HCT116 (cell line): ENCODE measurements at regions not wholly inside any gene's neighbourhood (a gene's known extent, or its start where the extent isn't known, plus 50 kb on each side); places are given as distances from the start of the nearest gene placed in this dataset.
"Not testable (repeated sequence)": the region's sequence is repeated elsewhere in the genome, so short reads cannot be mapped to it uniquely, and the experiment has no call there.

Experiments used
- ATAC-seq: fragments of 200-7000 bp; cut with Tn5 transposase; 2 replicates; pipeline ENCODE4 v1.9.1; 2020; ENCODE audit warnings: mild to moderate bottlenecking, moderate library complexity
- BruUV-seq: library from RNA; stranded (reverse); fragments of 400-500 nt; replicated peaks from 2 replicates; lab custom pipeline; 2021; lab: Mats Ljungman, UMichigan
- CTCF ChIA-PET: fragments of 300-600 bp; sonication (Branson Sonifier 250); formaldehyde crosslinking; loops from one replicate; lab custom pipeline; 2021; ENCODE audit warnings: antibody characterized with exemption; lab: Charles Lee
- POLR2A ChIA-PET: fragments of 300-600, 350-600 bp; sonication (Branson Sonifier 250); formaldehyde crosslinking; loops from one replicate; lab custom pipeline; 2021; ENCODE audit warnings: antibody characterized with exemption; lab: Charles Lee
- RAD21 ChIA-PET, 2 experiments: fragments of 300-600 bp; sonication (Branson Sonifier 250); formaldehyde crosslinking; loops; one replicate each; lab custom pipeline; 2023; ENCODE audit warnings: low total read pairs in 2 of 2; ENCODE audit not compliant: uncharacterized antibody in 2 of 2, unreplicated experiment in 2 of 2, low non-redundant PET in 1 of 2; lab: Charles Lee
- DNase-seq: peaks from one replicate; pipeline ENCODE4 v3.0.0-alpha.2; 2010; ENCODE audit warnings: low read depth, low spot score
- H2AFZ ChIP-seq: fragments of 200-600 bp; shearing (Covaris generic), sonication (generic); 2 replicates; pipeline ENCODE4 v1.6.1; 2017; ENCODE audit warnings: low read depth, mixed run types, mixed read lengths, antibody characterized with exemption, low read length; ENCODE audit not compliant: poor library complexity, severe bottlenecking
- H3K27ac ChIP-seq: 2 replicates; pipeline ENCODE4 v1.5.1; 2012; ENCODE audit warnings: low read depth, low read length
- H3K27me3 ChIP-seq: fragments of 200-600 bp; sonication (generic); 2 replicates; pipeline ENCODE4 v1.6.1; 2016; ENCODE audit warnings: mixed run types, low read length, mixed read lengths; ENCODE audit not compliant: insufficient read depth
- H3K36me3 ChIP-seq, 2 experiments: fragments of 200-500 bp in 1 of 2; fragments of 200-600 bp in 1 of 2; sonication (Bioruptor generic) in 1 of 2; sonication (generic) in 1 of 2; 2 replicates each; pipeline versions ENCODE4 v1.5.1 to v1.6.1; 2014 to 2016; ENCODE audit warnings: low read length in 2 of 2, inconsistent platforms in 1 of 2, mixed read lengths in 1 of 2, mixed run types in 1 of 2; ENCODE audit not compliant: insufficient read depth in 2 of 2, control insufficient read depth in 1 of 2
- H3K4me1 ChIP-seq, 2 experiments: fragments of 200-600 bp in 1 of 2; sonication (generic) in 1 of 2; 2 replicates each; pipeline versions ENCODE4 v1.5.1 to v1.6.1; 2012 to 2017; ENCODE audit warnings: low read length in 2 of 2, inconsistent platforms in 1 of 2, mild to moderate bottlenecking in 1 of 2, mixed read lengths in 1 of 2, mixed run types in 1 of 2, moderate library complexity in 1 of 2; ENCODE audit not compliant: insufficient read depth in 2 of 2, control insufficient read depth in 1 of 2
- H3K4me2 ChIP-seq: fragments of 200-600 bp; sonication (generic); 2 replicates; pipeline ENCODE4 v1.6.1; 2017; ENCODE audit warnings: mixed run types, low read length, mixed read lengths
- H3K4me3 ChIP-seq, 2 experiments: fragments of 200-600 bp in 1 of 2; sonication (generic) in 1 of 2; replicated peaks in 1 of 2; 2 replicates each; pipeline ENCODE4 v1.5.1; 2011 to 2016; ENCODE audit warnings: low read length in 2 of 2, control low read depth in 1 of 2, low read depth in 1 of 2, mild to moderate bottlenecking in 1 of 2, mixed read lengths in 1 of 2, mixed run types in 1 of 2
- H3K79me2 ChIP-seq: fragments of 200-600 bp; sonication (generic); 2 replicates; pipeline ENCODE4 v1.6.1; 2017; ENCODE audit warnings: mild to moderate bottlenecking, mixed run types, low read length, moderate library complexity, mixed read lengths; ENCODE audit not compliant: insufficient read depth
- H3K9ac ChIP-seq: fragments of 200-600 bp; sonication (generic); 2 replicates; pipeline ENCODE4 v1.6.1; 2016; ENCODE audit warnings: low read length, mixed read lengths
- H3K9me2 ChIP-seq: fragments of 200-600 bp; sonication (generic), shearing (Covaris generic); 2 replicates; pipeline ENCODE4 v1.6.1; 2017; ENCODE audit warnings: mixed run types, mild to moderate bottlenecking, moderate library complexity; ENCODE audit not compliant: insufficient read depth
- H3K9me3 ChIP-seq, 2 experiments: fragments of 200-500 bp in 1 of 2; fragments of 200-600 bp in 1 of 2; sonication (Bioruptor generic) in 1 of 2; sonication (generic) in 1 of 2; 2 replicates each; pipeline ENCODE4 v1.6.1; 2014 to 2017; ENCODE audit warnings: low read length in 2 of 2, mixed read lengths in 2 of 2, inconsistent platforms in 1 of 2, low read depth in 1 of 2, mild to moderate bottlenecking in 1 of 2, mixed run types in 1 of 2, moderate library complexity in 1 of 2; ENCODE audit not compliant: control insufficient read depth in 1 of 2, insufficient read depth in 1 of 2
- H4K20me1 ChIP-seq: fragments of 200-600 bp; sonication (generic), shearing (Covaris generic); 2 replicates; pipeline ENCODE4 v1.6.1; 2017; ENCODE audit warnings: mixed run types, mild to moderate bottlenecking, moderate library complexity; ENCODE audit not compliant: insufficient read depth
- RAD21 ChIP-seq: IDR thresholded peaks from 2 replicates; pipeline ENCODE4 v1.6.1; 2012; ENCODE audit warnings: low read depth, mild to moderate bottlenecking
- intact Hi-C: fragments of 100-400 bp; cut with micrococcal nuclease; formaldehyde crosslinking; loops from 2 replicates; pipeline ENCODE4 v1.10.0; 2022

DNA sequence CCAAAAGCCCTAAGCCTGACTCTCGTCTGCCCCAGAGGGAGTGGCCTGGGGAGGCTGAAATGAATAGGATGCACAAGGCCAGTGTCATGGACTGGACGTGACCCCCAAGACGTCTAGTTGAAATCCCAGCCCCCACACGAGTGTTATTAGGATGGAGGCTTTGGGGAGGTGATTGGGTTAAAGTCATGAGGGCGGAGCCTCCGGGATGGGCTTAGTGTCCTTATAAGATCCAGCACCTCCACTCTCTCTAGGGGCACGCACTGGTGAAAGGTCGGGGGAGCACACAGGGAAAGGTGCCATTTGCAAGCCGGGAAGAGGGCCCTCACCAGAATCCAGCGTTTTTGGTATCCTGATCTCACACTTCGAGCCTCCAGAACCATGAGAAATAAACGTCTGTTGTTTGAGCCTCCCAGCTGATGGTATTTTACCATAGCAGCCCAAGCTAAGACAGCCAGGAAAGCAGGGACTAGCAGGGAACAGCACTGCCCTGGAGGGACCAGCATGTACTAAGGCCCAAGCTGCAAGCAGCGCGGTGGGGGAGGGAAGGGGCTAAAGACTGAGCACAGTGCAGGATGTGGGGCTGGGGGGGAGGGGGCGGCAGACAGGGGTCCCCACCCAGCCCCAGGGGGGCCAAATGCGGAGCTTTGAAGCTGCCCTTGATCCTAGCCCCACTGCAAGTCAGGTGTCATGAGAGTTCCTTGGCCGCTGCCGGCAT lies 78.3 kb upstream of the NCOR2 start:
- ChIA-PET RAD21 (no interaction called here), CTCF (no interaction called here), POLR2A (no interaction called here)
- Histone ChIP-seq H3K27me3 (no peaks in the 10 kb centered on the region), H3K9me3 (peaks cover 4 to 13% of the 10 kb centered on the region in 2 experiments; a peak in 2 of 4 replicates), H3K4me3 (no peak overlapping the region), H3K79me2 (no peaks in the 10 kb centered on the region), H3K27ac (no peak overlapping the region), H3K36me3 (no peaks in the 10 kb centered on the region), H2AFZ (no peak overlapping the region), H4K20me1 (no peaks in the 10 kb centered on the region), H3K4me1 (no peaks in the 10 kb centered on the region; a peak in 1 of 4 replicates), H3K4me2 (no peak overlapping the region), H3K9ac (no peak overlapping the region), H3K9me2 (no peaks in the 10 kb centered on the region)
- BruUV-seq, result no TSS peak
- DNase-seq (no peak), ATAC-seq (no peak)
- no peak for TF ChIP-seq RAD21
- intact Hi-C loops, result no loop called here

DNA sequence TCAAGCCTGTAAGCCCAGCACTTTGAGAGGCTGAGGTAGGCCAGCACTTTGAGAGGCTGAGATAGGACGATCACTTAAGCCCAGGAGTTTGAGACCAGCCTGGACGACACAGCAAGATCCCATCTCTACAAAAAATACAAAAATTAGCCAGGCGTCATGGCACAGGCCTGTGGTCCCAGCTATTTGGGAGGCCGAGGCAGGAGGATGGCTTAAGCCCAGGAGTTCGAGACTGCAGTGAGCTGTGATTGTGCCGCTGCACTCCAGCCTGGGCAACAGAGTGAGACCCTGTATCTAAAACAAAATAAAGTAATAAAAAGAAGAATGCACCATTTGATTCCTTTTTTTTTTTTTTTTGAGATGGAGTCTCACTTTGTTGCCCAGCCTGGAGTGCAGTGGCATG lies 76.4 kb upstream of the NCOR2 start:
- H3K9me3 ChIP-seq, H3K4me2 ChIP-seq, H3K27ac ChIP-seq, H4K20me1 ChIP-seq, H3K9me2 ChIP-seq, H3K36me3 ChIP-seq, H3K4me3 ChIP-seq, H3K9ac ChIP-seq, intact Hi-C loops, H3K79me2 ChIP-seq, RAD21 ChIA-PET, H2AFZ ChIP-seq, CTCF ChIA-PET, DNase-seq, ATAC-seq, H3K27me3 ChIP-seq, BruUV-seq: not testable (repeated sequence)
- POLR2A ChIA-PET, result interaction anchor here (0.6 kb wide), 1 partner anchor 168 kb away, joined by 3 read pairs; no protein-coding TSS in a partner anchor
- peaks cover 0 to 19% of the 10 kb centered on the region in 2 experiments; a peak in 2 of 4 replicates for H3K4me1 ChIP-seq
